22Rv1 (cell line): ENCODE measurements at regions not wholly inside any gene's neighbourhood (a gene's known extent, or its start where the extent isn't known, plus 50 kb on each side); places are given as distances from the start of the nearest gene placed in this dataset.

Source experiments
- CTCF ChIP-seq: fragments of 450-650 bp; IDR thresholded peaks from 2 replicates; pipeline ENCODE4 v1.5.1; 2017; ENCODE audit warnings: mild to moderate bottlenecking
- ZFX ChIP-seq: fragments of 450-650 bp; IDR thresholded peaks from 2 replicates; pipeline ENCODE4 v1.6.1; 2017; ENCODE audit warnings: antibody characterized with exemption, borderline replicate concordance

- TF ChIP-seq CTCF (no peak), ZFX (no peak)
Observed at GRCh38 chr1:37135032-37135431, 100.7 kb upstream of the GRIK3 start.
